Stimulated activated CD4-positive, alpha-beta T cell treated with anti-CD3 and anti-CD28 coated beads, Interleukin-2, amount 100 ng/mL, for 4 hours (primary cell): ENCODE measurements at regions not wholly inside any gene's neighbourhood (a gene's known extent, or its start where the extent isn't known, plus 50 kb on each side); places are given as distances from the start of the nearest gene placed in this dataset.

Experiments used
- DNase-seq: peaks from one replicate; pipeline ENCODE4 v3.0.0-alpha.2; 2020; ENCODE audit warnings: low read depth

DNA sequence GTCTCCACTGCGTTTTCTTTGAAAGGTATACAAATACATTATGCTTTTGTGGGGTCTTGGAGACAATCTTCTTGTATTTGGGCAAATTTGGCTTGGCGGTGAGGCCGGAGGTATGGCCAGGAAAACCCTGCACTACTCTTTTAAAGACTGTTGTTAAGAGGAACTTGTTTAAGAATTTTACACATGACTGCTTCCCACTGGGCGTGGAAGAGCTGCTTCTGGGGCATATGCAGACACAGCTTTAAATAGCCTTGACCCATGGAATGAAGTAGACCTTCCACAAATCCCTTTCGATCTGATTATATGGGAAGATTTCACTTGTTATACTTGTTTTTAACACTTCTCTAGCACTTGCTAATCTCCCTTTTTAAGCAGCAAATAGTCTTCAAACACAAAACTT is 453.6 kb downstream of the MN1 start:
- DNase-seq = no peak

DNA sequence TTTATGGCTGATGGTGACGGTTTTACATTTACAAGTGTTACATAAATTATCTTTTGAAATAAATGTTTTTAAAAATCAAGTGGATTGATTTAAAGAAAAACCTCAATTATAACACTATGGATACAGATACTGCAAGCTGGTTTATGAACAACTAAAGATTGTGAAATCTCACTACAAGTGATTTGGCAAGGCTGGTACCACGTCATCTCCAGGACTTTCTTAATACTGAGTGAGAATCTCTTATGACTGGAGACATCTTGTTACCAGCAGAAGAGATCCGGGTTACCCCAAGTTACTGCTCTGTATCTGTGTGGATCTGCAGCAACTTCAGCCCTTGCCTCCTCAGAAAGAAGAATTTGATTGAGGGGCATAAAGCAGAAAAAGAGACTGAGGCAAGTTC is 452.9 kb downstream of the MN1 start:
- no peak for DNase-seq

DNA sequence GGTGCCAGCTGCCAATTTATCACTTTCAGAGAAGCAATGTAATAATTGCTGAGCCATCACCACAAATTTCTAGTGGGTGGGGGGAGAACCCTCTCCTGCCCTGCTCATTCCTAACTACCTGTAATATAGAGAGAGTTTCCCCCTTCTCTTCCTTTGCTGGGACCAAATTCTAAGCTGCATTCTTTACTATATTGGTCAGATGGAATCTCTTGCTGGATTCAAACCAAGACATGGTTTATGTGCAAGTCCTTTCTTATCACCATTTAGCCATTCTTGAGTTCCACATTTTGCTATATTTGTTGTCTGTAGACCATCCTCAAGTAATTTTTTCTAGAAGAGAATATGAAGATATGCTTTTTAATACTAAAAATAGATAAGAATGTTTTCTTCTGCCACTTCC is 452.1 kb downstream of the MN1 start:
- no peak for DNase-seq

DNA sequence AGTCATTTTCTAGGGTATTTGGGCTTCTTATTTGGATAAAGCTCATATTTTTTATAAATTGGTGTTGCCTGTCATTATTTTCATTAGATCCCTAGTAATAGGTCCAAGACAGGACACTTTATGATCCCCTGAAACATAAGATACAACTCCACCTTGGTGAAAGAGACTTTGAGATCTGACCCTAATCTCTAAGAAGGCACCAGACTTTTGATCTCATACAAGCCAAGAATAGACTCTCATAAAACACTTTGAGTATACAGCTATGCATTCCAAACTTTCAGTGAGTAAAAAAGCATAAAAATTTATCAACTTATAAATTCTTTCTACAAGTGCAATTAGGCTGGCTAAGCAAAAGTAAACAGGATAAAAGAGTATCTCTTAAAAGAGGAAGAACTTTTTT is 451.2 kb downstream of the MN1 start:
- no peak for DNase-seq

DNA sequence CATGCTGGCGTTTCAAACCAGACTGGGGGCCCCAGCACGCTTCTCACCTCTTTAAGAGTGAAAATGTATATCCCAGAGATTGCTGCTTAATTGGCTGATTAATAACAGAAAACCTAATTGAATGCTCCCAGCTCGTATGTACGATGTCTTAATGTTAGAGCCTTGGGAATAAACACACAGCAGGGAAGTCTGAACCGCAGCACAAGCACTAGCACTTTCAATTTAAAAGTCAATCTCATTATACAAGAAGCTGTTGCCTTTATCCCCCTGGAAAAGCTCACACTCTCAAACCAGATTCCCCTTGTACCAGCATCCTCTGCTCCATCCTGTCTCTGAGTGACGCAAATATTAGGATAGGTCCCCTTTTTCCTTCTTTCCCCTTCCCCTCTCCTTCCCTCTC is 449.1 kb downstream of the MN1 start:
- DNase-seq = no peak

DNA sequence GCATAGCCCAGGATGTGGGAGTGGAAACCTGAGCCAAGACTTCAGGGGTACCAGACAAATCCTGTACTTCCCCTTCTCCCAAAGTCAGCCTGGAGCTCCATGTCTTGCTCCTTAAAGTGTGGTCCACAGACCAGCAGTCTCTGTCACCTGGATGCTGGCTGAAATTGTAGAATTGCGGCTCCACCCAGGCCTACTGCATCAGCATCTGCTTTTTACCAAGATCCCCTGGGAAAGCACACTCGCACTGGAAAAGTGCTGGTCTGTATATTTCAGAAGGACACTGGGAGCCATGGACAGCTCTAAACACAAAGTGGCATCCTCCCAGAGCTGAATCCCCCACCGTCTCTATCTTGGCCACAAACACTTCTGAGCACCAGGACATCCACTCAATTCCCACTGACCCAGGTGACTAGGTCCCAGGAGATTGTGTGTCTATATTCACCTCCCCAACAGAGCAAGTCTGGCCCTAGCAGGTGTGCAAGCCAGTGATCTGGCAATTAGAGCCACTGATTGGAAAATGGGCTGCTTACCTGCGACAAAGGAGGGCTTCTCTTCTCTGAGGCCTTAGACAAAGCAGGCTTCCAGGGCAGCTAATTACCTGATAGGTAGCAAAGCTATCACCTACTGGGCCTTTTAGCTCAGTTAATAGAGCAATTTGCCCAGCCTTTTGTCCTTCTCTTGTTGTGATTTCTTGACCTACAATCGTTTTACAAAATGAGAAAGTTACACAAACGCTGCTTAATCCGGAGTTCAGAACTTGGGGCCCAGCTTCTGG is 443.3 kb downstream of the MN1 start:
- no peak for DNase-seq

DNA sequence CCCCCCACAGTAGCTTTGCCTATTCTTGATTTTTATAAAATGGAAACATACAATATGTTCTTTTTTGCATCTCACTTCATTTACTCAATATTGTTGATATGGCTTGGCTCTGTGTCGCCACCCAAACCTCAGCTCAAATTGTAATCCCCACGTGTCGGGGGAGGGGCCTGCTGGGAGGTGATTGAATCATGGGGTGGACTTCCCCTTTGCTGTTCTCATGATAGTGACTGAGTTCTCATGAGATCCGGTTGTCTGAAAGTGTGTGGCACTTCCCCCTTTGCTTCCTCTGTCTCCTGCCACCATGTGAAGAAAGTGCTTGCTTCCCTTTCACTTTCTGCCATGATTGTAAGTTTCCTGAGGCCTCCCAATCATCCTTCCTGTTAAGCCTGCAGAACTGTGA is 431.3 kb downstream of the MN1 start:
- no peak for DNase-seq

DNA sequence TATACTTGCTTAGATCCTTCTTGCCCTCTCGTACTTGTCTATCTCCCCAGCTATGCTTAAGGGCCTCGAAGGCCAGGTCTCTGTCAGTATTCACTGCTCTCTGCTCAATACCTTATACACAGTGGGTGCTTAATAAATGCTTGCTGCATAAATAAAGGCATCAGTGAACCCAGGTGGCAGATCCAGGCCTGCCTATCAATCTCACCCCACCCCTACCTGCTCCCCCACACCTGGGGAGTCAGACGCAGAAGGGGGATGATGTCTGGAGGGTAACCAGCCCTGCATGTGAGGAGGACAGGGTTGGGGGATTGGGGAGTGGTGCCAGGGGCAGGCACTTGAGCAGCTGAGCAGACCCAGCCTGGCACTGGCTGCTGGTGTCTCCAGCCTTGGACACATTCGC is 430.6 kb downstream of the MN1 start:
- no peak for DNase-seq

DNA sequence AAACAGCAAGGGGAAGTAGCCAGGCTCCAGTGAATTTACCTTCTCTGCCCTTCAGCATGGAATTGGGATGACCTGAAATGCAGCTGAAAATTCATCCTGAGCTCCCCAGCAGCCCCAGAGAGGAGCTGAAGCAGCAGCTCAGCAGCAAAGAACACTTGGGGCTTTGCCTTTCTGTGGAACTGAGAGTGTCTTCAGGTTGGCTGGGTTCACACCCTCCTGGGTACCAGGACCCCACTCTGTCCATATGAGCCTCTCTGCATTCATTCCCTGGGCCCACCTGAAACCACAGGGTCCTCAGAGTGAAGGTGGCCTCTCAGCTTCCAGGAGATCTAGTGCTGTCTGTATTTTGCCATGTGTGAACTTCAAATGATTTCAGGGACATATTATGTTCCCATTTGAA is 429.2 kb downstream of the MN1 start:
- no peak for DNase-seq

DNA sequence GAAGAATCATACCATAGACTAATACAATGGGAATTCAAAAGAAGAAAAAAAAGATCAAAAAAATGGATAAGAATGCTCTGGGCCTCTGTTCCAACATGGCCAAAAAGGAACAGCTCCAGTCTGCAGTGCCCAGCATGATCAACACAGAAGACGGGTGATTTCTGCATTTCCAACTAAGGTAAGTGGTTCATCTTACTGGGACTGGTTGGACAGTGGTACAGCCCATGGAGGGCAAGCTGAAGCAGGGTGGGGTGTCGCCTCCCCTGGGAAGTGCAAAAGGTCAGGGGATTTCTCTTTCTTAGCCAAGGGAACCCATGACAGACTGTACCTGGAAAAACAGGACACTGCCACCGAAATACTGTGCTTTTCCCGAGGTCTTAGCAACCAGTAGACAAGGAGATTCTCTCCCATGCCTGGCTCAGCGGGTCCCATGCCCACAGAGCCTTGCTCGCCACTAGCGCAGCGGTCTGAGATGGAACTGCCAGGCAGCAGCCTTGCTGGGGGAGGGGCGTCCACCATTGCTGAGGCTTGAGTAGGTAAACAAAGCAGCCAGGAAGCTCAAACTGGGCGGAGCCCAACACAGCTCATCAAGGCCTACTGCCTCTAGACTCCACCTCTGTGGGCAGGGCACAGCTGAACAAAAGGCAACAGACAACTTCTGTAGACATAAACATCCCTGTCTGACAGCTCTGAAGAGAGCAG is 428.4 kb downstream of the MN1 start:
- no peak for DNase-seq

DNA sequence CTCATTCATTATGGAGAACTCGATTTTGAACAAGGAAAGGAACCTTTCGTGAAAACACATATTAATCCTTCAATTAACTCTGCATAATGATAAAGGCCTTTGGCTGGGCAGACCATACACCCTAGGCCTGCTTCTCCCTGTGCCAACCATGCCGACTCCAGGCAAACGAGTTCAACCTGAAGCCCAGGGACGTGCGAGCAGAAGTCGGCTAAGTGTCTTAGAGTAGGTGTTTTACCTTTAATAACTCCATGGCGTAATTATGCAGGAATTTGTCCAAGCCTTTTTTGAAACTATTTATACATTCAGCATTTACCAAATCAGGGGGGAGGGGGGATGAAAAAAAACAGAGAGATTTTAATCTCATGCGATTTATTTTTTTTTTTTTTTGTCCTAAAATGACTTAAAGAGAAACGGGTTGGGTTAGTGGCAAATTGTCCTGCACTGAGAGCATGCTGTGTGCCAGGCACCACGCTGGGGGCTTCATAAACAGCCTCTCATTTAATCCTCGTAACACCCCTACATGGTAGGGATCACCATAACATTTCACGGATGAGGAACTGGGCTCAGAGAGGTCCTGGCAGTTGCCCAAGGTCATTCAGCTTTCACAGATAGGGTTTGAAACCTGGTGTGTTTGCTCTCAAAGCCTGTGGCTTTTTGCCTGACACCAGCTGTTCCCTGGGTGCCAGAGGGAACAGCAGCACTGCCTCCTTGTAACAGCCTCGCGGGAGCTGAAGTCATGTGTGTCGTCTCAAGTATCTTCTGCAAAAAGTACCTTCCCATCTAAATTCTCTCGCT is 423.9 kb downstream of the MN1 start:
- DNase-seq = no peak

DNA sequence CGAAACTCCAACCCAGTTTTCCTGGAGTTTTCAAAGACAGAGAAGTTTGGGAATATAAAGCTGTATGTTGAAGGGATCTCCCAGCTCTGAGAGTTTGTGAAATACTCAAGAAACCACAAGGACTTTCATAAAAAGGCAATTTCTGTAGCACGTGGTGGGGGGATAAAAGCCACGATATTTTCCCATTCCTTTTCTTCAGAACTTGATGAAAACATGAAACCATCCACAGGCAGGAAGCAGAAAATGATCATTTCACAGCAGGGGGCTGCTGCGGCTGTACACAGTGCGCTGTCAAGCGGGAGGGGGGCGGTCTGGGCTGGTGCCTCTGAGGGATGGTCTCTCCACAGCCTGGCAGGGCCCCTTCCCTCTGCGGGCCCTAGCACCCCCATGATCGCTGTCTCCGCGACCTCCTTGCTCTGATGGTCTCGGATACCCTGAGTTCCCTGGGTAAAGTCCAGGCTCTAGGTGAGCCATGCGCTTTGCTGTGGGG is 423.2 kb downstream of the MN1 start:
- DNase-seq = no peak

DNA sequence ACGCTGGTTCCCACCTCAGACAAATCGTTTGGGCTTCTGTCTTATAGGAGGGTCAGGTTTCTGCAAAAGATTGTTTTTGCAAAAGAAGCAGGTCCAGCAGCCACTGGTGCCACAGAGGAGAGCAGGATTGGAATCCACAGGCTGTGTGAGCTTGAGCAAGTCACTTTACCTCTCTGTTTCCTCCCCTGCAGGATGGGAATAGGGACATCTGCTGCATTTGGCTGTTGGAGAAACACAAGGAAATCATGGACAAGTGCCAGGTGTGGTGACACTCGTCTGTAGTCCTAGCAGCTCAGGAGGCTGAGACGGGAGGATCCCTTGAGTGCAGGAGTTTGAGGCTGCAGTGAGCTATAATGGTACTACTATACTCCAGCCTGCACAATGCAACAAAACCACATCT is 422.6 kb downstream of the MN1 start:
- no peak for DNase-seq

DNA sequence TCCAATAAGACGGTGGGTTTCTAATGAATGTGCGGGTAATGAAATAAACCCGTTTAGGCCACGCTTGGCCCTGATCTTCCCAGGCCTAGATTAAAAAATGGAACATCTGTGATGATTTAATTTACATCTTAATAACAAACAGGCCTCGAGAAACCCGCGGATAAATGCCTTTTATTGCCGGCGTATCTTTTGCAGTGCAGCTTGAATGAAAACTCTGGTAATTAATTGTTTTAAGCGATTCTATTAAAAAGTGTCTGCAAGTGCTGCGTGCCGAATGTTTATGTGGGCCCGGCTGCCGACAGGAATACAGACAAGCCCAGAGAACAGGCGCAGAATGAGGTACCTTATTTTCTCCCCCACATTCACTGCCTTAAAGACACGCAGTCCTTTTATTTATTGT is 420.7 kb downstream of the MN1 start:
- no peak for DNase-seq

DNA sequence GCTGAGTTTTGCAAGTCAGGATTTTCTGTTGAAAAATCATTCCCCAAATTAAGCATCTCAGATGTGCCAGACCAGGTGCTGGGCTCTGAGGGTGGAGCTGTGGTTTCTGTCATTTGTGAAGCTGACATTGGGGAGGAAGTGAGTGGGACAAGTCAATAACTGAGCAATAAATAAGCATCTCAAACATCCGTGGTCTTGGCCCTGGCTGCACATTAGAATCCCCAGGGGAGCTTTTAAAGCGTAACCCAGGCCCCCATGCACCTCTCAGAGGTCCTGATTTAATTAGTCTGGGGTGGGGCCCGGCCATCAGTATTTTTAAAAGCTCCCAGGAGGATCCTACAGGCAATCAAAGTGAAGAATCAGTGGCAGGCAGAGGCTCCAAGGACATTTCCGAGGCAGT is 420.0 kb downstream of the MN1 start:
- no peak for DNase-seq

DNA sequence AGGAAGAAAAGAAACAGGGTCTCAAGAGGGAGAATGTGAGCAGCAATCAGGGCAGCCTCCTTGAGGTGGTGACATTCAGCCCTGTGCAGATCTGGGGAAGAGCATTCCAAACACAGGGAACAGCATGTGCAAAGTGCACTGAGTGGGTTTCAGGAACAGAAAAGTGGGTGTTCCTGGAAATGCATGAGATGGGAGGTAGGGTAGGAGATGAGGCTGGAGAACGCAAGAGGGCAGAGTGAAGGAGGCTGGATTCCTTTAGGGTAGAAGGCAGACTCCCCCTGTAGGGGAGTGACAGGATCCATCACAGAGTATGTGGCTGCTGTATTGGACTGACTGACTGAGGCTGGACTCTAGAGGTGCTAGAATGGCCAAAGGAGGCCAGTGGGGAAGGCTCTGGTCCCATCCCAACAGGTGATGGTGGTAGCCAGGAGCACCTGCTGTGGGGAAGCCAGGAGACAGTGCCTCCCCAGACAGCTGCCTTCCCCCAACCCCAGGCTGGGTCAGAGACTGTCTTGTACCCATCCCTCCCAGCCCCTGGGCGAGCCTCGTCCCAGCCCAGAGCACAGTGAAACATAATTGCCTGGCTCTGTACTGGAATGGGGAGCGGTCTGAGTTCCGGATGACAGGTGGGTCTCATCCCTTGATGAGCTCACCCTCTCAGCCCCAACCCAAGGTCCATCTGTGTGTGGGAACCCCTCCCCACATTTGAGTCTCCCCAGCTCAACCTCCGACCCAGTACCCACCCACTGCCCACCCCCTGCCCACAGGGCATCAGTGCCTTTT is 419.4 kb downstream of the MN1 start:
- no peak for DNase-seq

DNA sequence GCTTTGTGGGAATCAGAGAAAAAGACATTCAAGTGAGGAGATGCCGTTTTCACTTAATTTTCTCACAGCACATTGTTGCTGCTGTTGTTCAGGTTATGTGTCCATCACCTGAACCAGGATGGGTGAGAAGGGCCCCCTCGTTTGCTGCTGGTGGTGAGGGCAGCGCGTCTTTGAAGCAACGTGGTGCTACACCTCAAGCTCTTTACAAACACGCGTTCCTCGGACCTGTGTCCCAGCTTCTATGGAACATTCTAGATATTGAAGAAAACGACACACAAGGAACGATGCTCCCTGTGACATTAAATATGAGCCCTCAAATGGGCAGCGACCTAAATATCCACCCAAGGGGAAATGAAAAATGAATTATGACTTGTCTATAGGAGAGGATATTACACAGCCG is 418.6 kb downstream of the MN1 start:
- no peak for DNase-seq

DNA sequence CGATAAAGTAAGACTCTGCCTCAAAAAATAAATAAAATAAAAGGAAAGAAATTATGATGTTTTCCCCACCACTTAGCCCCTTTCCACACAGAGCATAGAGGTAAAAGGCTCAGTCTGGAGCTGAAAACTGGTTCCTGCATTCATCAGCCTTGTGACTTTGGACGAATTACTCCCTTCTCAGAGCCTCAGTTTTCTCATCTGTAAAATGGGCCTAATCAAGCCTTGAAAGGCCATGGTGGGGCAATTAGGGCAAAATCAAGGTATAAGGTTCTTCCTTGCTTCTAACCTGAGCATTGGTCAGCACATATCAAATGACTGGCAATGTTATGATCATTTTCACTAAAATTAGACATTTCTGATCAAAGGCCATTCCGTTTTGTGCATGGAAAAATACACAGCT is 417.7 kb downstream of the MN1 start:
- DNase-seq = no peak

DNA sequence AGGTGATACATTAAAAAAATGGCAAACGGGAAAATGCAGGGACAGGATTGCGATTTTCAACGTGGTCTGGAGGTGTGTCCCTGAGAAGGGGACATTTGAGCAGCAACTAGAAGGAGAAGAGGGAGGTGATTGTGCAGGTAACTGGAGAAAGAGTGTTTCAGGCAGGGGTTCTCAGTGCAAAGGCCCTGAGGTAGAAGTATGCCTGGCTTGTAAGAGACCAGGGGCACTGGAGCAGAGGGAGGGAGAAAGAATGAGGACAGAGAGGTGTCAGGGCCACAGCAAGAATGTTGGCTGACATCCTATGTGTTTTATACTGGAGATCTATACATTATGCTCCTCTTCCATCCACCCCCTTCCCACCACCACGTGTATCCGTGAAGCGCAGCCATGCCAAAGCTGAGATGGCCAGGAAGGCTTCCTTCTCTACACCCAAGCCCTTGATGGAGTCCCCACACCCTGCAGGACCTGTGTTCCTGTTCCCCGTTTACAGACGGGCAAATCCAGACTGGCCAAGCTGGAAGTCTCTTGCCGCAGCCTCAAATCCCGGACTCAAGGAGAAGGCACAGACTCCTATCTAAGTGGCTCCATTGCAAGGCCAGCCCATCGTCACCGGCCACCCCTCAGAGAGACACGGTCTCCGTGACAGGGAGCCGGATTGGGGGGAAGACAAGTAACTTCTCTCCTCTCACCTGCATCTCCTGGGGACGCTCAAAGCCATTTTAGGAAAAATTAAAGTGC is 416.1 kb downstream of the MN1 start:
- DNase-seq = no peak

DNA sequence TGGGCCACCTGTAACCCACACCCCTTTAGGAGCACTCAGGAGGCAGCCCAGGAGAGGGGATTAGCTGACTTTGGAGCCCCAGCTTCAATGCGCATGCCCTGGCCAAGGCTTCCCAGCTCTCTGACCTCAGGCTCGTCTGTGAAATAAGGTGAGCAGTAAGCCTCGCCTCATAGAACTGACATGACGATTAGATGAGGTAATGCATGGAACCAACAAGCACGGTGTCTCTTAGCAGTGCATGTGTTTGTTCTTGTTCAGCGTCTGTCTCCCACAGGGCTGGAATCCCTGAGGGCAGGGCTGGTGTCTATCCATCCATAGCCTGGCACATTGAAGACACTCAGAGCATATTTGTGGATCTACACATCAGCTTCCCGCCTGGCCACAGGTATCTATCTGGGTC is 415.4 kb downstream of the MN1 start:
- no peak for DNase-seq

DNA sequence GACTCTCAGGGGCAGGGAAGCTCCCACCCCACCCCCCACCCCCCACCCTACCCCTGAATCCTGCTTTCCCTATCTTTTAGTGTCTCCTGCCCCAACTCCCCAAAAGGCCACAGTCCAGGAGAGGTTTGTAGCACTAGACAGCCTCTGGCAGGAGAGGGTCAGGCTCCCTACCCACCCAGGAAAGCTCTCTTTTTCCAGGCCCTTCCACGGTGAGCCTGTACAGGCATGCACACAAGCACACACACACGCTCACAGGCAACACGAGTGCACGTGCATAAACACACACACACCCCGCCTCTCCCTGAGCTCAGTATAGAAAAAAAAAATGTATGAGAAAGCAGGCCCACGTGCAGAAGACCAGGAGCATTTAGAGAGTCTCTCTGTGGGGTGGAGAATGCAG is 414.0 kb downstream of the MN1 start:
- no peak for DNase-seq
